ENCODE measurements at regions not wholly inside any gene's neighbourhood (a gene's known extent, or its start where the extent isn't known, plus 50 kb on each side); places are given as distances from the start of the nearest gene placed in this dataset.

- no peak for TF ChIP-seq CTCF (IDR thresholded peaks at IDR 0.05)
- TF ChIP-seq POLR2A (IDR thresholded peaks at IDR 0.05), result no peak
- TF ChIP-seq EP300 (IDR thresholded peaks at IDR 0.05; ENCODE audit: low read depth), result no peak
- no peak for TF ChIP-seq POLR2AphosphoS5 (IDR thresholded peaks at IDR 0.05)
Measured at GRCh38 chr14:36424478-36425102, 95.4 kb downstream of the NKX2-1 start.
